ENCODE measurements at regions not wholly inside any gene's neighbourhood (a gene's known extent, or its start where the extent isn't known, plus 50 kb on each side); places are given as distances from the start of the nearest gene placed in this dataset.
A peak's percentile ranks its signal among the peaks of the same experiment; 100 is the strongest.
"Not testable (repeated sequence)": the region's sequence is repeated elsewhere in the genome, so short reads cannot be mapped to it uniquely, and the experiment has no call there.

GRCh38 chr10:28354511-28354910 is 51.6 kb upstream of the MPP7 start:
- DNase-seq, result no peak

DNA sequence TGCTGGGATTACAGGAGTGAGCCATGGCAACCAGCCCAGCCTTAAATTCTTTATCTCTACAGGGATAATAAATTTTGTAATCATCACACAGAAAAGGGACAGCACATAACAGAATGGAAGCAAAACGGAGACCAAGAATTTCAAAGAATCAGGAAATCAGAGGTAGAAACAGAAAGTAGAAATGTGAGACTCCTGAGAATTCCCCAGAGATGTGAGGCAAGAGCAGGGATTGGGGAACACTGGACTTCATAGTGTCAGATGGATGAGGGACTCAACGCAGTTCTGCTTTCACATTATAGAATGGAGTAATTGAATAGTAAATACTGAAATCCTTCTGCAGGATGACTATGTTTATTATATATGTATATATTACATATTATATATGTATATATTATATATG is 52.5 kb upstream of the MPP7 start:
- DNase-seq, result no peak

DNA sequence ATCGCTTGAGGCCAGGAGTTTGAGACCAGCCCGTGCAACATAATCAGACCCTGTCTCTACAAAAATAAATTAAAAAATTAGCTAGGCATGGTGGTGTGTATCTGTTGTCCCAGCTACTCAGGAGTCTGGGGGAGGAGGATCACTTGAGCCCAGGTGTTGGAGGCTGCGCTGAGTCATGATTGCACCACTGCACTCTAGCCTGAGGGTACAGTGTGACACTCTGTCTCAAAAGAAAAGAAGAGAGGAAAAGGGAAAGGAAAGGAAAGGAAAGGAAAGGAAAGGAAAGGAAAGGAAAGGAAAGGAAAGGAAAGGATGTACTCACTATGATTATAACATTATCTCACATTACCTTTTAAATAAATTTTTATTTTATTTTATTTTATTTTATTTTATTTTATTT is 56.5 kb upstream of the MPP7 start:
- DNase-seq, result no peak

GRCh38 chr10:28360175-28360574 is 57.3 kb upstream of the MPP7 start:
- DNase-seq, result no peak

DNA sequence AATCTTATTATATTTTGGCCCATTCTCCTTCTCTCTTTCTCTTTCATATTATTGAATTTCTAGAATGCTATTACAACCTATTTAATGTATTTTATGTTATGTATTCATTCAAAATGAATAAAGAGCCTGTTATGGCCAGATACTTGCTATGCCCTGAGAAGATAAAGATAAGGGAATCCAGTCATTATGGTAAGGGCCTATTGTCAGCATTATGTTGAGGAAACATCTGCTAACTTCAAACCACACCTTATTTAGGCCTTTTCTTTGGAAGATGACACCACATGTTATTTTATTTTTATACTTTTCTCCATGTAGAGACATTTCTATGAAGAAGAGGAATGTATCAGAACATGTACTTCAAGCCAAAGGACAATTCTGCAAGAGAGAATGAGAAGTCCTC is 60.5 kb upstream of the MPP7 start:
- DNase-seq, result no peak

- DNase-seq, result no peak
These were observed 63.0 kb upstream of the MPP7 start for GRCh38 chr10:28365840-28366239.

DNA sequence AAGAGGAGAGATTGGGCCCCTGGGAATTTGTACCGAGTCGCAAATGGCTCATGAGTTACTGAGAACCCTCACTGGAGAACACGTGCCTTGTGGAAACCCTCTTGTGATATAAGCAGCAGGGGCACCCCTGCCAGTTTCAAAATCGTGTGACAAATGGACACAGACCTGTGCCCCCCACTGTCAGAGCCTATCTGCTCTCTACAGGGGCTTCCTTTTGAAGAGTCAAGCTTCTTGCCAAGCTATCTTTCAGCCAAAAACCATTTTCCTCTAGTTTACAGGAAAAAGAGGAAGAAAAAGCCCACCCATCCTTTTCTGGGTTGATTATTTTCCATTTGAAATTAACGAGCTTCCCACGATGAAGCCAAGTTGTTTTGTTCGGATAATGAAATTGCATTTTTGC is 64.1 kb upstream of the MPP7 start:
- DNase-seq, result no peak

DNA sequence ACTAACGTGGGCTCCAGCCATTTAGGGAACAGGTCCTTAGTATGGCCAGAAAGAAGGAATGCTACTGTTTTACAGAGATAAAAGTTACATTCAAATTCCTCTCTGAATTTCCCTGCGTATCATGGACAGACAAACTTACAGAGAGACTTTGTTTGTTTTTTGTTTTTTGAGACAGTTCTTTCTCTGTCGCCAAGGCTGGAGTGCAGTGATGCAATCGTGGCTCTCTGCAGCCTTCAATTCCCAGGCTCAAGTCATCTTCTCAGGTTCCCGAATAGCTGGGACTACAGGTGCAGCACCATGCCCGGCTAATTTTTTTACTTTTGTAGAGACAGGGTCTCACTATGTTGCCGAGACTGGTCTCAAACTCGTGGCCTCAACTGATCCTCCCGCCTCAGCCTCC is 64.5 kb upstream of the MPP7 start:
- DNase-seq, result no peak

- DNase-seq, result peak; percentile 34
These were observed 65.1 kb upstream of the MPP7 start for GRCh38 chr10:28367929-28368484.

DNA sequence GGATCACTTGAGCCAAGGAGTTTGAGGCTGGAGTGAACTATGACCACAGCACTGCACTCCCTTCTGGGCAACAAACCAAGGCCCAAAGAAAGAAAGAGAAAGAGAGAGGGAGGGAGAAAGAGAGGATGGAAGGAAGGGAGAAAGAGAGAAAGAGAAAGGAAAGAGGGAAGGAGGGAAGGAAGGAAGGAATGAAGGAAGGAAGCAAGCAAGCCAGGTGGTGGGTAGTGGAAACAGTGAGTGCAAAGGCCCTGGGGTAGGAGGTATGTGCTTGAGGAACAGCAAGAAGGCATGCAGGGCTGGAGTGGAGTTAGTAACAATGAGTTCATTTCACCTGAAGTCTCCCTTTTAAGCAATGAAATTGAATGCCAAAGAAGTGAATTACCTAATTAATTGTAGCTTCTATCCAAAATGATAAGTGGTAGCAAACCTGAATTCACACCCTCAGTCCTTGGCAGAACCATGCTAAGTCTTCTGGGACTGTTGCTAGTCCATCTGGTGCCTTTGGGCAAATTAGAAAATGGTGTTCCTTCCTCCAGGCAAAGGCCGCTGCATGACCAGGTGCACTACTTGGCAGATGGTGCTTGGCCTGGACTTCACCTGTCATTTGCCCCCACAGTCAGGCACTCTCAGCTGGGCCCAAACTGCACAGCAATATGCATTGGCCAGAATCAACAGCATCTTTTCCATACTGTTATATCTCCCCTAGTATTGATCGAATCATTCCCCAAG is 67.4 kb upstream of the MPP7 start:
- no peak for DNase-seq

- DNase-seq, result not testable (repeated sequence)
These were observed 68.8 kb upstream of the MPP7 start for GRCh38 chr10:28371638-28372037.

DNA sequence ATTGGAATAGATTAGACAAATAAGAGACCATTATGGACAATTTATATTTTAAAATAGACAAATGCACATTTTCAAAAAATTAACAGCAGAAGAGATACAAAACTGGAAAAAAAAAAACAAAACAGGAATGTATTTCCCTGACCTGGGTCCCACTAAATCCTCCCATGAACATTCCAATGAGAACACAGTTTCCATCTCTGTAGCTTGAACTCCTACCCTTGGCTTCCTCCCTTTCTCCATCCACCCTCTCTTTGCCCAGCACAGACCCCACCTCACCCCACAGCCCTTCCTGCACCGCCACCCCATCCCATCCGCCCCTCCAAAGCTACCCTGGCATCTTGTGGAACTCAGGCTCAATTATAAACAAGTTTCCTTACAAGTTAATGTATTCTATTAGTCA is 71.2 kb upstream of the MPP7 start:
- DNase-seq, result no peak

- DNase-seq, result no peak
These were observed 72.8 kb upstream of the MPP7 start for GRCh38 chr10:28375399-28376354.

- no peak for DNase-seq
These were observed 76.2 kb upstream of the MPP7 start for GRCh38 chr10:28378986-28379585.

DNA sequence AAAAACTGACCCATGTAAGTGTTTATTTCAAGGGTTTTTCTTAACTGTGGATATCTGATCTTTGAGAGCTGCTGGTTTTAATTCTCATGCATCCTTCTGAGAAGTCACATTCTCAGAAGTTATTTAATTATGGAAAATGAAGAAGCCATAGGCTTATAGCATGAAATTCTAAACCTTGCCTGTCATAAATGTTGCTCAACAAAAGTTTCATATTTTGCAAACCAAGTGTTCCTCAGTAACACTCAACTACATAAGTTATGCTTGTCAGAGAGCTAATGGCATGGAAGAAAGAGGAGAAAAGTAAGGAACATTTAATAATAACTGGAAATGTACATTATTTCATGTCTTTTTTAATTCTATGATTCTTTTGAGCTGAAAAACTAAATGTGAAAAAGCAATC is 78.6 kb upstream of the MPP7 start:
- DNase-seq, result no peak

DNA sequence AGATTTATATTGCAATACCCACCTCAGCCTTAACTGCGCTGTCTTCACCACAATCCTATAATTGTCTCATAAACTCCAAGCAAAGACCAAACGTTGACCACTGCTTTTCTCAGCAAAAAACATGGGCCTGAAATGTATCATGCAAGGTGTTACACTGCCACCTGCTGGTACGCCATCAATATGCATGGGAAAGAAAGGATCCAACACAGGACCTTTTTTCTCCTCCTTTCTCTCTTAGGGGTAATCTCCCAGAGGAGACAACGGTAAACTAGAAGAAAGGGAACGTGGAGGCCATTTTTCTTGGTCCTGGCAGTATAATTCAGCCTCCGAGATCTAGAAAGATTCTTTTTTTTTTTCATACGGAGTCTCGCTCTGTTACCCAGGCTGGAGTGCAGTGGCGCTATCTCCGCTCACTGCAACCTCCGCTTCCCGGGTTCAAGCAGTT is 79.1 kb upstream of the MPP7 start:
- peak; percentile 79 for DNase-seq

DNA sequence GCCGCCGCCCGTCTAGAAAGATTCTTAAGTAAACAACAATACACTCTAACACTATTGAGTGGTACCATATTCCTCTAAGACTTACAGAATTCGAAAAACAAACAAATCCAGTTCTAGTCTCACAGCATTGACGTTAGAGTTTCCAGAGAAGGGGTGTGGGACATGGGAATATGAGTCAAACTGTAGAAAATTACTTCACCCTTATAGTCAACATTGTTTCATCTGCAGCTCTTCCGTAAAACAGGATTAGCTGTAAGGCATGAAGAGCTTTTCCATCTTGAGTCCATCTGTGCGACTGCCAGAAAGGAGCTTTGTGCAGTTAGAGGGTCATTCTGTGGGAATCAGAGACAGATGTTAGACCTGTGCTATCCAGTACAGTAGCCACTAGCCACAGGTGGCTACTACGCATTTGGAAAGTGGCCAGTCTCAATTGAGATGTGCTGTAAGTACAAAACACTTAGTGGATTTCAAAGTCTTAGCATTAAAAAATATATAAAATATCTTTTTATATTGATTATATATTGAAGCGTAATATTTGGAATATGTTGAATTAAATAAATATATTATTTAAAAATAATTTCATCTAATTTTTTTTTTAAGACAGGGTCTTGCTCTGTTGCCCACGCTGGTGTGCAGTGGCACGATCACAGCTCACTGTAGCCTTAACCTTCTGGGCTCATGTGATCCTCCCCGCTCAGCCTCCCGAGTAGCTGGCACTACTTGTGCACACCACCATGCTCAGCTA is 79.8 kb upstream of the MPP7 start:
- no peak for DNase-seq

GRCh38 chr10:28384557-28384956 is 81.7 kb upstream of the MPP7 start:
- DNase-seq, result no peak

DNA sequence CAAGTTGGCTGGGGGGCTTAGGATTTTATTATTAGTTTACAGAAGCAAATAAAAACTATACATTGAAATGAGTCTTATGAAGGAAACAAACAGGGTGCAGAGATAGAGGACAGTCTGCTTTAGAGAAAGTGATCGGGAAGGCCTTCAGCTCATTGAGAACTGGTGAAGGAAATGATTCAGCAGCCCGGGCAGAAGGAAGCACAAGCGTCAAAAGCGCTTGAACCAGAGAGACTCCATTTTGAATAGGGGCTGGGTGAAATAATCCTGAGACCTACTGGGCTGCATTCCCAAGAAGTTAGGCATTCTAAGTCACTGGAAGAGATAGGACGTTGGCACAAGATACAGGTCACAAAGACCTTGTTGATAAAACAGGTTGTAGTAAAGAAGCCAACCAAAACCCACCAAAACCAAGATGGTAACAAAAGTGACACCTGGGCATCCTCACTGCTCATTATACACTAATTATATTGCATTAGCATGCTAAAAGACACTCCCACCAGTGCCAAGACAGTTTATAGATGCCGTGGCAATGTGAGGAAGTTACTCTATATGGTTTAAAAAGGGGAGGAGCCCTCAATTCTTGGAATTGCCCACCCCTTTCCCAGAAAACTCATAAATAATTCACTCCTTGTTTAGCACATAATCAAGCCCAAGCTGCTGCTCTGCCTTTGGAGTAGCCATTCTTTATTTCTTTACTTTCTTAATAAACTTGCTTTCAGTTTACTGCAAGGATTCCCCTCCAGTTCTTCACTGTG is 83.1 kb upstream of the MPP7 start:
- DNase-seq, result no peak

DNA sequence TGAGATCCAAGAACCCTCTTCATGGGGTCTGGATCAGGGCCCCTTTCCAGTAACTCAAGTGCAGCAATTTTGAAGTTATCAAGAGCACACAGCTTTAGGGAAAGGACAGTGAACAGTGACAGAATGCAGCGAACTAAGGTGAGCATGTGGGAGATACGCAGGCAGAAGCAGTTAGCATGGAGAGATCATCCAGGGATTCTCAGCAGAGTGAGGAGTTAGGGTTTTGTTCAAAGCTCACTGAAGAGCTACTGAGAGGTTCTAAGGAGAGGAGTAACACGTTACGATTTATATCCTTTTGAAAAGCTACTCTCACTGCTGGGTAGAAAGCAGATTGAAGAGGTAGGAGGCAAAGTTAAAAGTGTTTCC is 83.6 kb upstream of the MPP7 start:
- DNase-seq, result no peak

GRCh38 chr10:28387140-28387539 is 84.3 kb upstream of the MPP7 start:
- DNase-seq, result no peak

DNA sequence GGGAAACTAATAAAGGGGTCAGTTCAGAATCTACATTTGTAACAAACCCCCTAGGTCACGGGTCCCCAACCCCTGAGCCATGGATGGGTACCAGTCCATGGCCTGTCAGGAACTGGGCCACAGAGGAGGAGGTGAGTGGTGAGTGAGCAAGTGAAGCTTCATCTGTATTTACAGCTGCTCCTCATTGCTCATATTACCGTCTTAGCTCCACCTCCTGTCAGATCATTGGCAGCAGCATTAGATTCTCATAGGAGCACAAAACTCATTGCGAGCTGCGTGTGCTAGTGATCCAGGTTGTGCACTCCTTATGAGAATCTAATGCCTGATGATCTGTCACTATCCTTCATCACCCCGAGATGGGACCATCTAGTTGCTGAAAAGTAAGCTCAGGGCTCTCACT is 88.4 kb upstream of the MPP7 start:
- DNase-seq, result no peak

Measured in stimulated activated CD4-positive, alpha-beta T cell treated with anti-CD3 and anti-CD28 coated beads, Interleukin-12 subunit alpha, Interleukin-12 subunit beta, amount 100 ng/mL, for 4 hours (primary cell).